Jurkat, Clone E6-1 (cell line): ENCODE measurements at regions not wholly inside any gene's neighbourhood (a gene's known extent, or its start where the extent isn't known, plus 50 kb on each side); places are given as distances from the start of the nearest gene placed in this dataset.
"Not testable (repeated sequence)": the region's sequence is repeated elsewhere in the genome, so short reads cannot be mapped to it uniquely, and the experiment has no call there.

Experiments used
- DNase-seq: peaks from one replicate; pipeline ENCODE4 v3.0.0-alpha.2; 2011; ENCODE audit warnings: low read depth, low spot score
- H3K4me3 ChIP-seq: 2 replicates; pipeline ENCODE4 v1.5.1; 2011; ENCODE audit warnings: mild to moderate bottlenecking, low read length, control low read depth, moderate library complexity

DNA sequence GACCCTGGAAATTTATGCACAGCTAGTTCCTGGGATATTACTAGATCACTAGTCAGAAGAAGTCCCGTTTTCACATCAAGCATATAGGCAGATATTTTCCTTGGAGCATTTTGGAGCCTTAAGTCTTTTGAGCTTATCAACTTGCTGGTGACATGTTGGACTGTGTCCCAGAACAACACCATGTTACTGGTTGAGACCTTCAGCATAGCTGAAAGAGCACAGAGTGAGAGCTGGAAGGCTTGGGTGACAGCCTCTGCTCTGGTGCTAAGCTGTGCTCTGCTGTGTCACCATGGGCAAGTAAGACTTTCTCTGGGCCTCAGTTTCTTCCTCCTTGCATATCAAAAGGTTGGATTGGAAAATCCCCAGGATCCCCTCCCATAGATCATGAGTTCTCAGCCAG is 116.6 kb upstream of the FRMPD4 start:
- DNase-seq = no peak
- H3K4me3 ChIP-seq = no peak overlapping the region

DNA sequence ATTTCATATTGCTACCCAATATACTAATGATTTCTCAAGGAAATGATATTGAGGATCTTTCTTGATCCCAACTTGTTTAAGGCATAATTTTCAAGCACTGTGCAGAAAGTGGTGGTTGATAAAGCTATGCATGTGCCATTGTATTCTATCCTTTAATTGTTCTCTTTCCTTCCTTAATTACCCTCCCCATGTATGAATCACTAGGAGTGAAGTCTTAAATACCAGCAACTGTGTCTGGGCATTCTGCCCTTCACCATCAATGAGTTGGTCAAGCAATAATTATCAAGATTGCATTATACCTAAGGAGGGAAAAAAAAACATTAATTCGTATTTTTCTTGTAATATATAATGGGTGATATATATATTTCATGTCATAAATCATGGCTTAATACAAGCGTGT is 111.8 kb upstream of the FRMPD4 start:
- DNase-seq = no peak

DNA sequence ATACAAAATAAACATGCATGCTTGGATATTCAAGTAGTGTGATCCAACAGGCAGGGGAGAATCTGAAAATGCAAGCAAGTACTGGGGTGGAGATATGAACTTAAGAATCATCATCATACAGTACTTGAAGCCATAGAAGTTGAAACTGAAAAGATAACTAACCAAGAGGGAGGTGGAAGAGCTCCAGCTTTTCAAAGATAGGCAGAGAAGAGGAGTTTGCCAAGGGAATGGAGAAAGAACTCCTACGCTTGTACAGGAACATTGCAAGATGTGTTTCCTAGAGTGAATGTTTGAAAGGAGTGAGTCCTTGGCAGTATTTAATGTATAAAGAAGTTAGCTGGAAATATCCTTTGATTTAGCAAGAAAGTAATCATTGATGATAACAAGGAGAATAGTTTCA is 106.2 kb upstream of the FRMPD4 start:
- DNase-seq = no peak
- H3K4me3 ChIP-seq = no peak overlapping the region

More for the DNA sequence above, 111.8 kb upstream of the FRMPD4 start:
- H3K4me3 ChIP-seq = no peak overlapping the region

DNA sequence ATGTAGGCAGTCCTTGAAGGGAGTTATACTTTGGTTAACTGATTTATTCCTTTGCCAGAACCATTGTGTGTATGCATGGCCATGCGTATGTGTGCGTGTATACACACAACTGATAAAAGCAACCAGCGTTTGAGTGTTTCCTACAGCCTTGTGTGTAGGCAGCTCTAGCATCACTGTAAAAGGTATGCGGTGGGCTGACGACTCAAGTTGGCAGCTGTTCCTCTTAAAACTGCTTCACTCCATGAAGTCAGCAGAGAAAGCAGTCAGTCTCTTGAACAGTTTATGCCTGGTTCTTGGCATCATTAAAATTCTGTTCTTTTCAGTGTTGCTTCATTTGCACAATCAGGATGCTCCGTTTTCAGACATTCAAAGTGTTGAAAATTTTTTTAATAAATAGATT is 103.5 kb upstream of the FRMPD4 start:
- no peak overlapping the region for H3K4me3 ChIP-seq

DNA sequence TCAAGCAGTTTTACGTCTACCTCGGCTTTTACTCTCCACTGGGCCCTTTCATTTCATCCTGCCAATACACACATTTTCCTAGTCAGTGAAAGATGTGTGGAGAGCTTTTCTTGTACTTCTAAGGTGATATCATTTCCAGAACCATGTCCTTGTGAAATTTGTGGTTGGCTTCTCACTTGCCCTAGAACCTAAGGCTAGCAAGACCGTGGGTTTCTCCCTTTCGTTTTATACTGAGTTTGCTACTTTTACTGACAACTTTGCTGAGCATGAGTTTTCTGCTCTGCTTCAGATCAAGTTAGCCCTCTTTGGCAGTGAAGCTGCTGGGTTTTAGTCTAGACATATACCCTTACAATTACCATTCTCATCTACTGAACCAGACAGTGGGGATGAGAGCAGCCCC is 95.7 kb upstream of the FRMPD4 start:
- no peak overlapping the region for H3K4me3 ChIP-seq
- DNase-seq = no peak

More for the DNA sequence above, 103.5 kb upstream of the FRMPD4 start:
- DNase-seq = no peak

DNA sequence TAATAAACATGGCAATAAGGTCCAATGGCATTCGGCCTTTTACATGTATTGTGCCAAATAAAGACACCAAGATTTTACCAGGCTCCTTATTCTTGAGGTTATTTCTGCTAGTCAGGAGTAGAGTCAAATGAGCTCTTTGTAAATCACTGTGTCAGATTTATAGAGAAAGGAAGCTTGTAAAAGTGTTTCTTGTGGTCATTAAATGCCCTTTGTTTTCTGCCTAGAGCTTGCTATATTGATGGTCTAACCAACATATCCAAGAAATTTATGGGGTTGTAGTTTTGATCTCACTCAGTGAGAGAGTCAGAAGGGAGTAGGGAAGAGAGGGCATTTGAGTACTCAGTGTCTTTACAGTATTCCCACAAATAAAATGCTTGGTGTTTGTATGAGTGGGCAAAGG is 86.2 kb upstream of the FRMPD4 start:
- H3K4me3 ChIP-seq = no peak overlapping the region
- no peak for DNase-seq

DNA sequence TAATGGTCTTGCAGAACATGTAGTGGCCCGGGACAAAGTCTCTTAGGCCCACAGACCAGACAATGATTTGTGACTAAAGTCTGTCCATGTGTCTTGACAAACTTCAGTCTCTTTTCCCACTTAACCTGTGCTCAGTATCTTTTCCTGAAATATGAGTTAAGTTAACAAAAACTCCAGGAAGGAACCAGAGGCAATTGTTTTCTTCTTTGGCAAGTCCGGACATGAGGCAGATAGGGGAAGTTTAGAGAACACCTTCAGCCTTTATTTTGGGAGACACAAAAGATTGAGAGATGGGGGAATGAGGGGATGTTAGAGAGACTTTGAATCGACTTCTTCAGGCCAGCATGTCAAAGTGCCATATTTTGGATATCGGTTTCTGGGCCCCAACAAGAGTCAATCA is 80.2 kb upstream of the FRMPD4 start:
- H3K4me3 ChIP-seq = no peak overlapping the region
- no peak for DNase-seq

DNA sequence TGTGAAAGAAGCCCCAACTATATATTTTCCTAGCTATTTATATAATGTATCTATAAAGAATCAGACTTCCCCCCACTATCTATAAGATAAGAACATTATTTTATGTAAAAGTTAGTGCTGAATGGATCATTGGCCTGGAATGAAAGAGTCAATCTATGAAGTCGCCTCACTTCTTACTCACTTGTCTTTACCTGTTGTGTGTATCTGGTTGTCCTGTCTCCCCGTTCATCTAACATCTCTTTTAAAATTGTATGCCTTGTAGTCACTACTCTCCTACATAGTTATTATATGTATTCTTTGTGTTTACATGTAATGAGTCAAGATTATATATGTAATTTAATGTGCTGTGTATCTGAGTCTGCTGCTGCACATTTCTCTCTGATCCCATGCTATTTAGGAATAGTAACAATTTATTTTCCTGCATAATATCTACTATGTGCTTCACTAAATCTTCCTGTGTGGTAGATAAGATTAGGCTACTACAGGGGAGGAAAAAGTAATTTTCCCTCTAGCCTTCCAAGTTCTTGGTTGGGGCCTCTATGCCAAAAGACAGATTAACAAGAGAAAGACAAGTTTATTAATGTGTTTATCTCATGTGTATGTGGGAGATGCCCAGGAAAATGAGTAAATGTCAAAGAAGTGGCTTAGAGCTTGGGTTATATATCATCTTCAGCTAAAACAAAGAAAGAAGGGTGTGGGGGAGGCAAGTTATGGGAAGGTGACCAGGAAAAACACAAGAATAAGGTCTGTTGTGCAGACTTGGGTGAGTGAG is 77.6 kb upstream of the FRMPD4 start:
- no peak for DNase-seq
- H3K4me3 ChIP-seq = no peak overlapping the region

DNA sequence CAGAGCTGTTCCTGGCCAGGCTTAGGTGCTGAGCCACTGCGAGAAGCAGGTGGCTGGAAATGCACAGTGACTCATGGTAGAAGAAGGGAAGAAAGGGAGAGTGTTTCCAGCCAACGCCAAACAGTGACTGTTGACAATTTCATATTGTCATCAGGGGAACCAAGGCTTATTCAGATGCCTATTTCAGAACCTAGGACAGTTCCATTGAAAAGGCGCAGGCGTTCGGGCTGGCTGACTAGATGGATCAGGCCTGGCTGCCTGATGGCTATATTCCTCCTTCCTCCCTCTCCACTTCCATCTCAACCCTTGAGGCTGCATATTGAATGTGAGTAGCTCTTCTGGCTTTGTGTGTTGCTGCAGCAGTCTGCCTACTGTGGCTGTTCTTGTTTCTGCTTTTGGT is 73.0 kb upstream of the FRMPD4 start:
- H3K4me3 ChIP-seq = no peak overlapping the region
- DNase-seq = no peak

DNA sequence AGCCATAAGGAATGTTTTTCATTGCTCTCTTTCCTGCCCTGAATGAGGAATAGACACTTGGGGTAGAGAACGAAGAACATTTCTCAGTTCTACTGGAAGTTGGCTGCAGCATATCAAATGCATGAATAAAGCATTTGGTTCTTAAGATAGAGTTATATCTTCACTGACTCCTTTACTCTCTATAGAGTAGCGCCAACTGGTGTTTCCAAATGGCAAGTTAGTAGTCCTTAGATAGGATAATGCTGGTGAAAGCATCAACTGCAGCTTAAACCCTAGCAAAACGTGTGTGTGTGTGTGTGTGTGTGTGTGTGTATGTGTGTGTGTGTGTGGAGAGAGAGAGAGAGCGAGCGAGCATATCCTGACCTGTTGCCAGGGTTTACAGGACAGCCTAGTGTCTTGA is 62.2 kb upstream of the FRMPD4 start:
- DNase-seq = no peak
- H3K4me3 ChIP-seq = no peak overlapping the region

DNA sequence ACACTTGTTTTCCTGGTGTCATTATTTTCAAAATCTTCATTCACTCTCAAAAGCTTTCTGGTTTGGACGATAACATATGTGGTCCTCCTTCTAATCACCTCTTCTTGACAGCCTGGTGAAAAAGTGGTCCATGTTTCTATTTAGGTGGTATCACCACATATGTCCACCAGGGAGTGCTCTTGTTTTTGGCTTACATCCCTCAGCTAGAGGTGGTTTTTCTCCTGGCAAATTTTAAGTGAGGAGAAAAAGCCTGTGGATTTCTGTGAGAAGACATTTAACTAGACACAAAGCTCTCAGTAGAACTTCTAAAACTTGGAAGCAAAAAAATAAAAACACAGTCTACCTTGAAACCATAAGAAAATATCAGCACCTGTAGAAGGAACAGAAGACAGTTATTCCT is 58.0 kb upstream of the FRMPD4 start:
- DNase-seq = peak; percentile 48
- H3K4me3 ChIP-seq = no peak overlapping the region

DNA sequence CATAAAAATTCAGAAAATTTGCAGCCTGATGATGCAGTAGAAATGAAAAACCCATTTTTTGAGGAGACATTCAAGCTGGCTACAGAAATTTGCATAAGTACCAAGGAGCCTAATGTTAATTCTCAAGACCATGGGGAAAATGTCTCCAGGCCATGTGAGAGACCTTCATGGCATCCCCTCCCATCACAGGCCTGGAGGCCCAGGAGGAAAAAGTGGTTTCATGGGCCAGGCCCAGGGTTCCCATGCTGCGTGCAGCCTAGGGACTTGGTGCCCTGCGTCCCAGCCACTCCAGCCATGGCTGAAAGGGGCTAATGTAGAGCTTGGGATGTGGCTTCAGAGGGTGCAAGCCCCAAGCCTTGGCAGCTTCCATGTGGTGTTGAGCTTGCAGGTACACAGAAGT is 55.3 kb upstream of the FRMPD4 start:
- DNase-seq, H3K4me3 ChIP-seq: not testable (repeated sequence)
